ENCODE measurements at regions not wholly inside any gene's neighbourhood (a gene's known extent, or its start where the extent isn't known, plus 50 kb on each side); places are given as distances from the start of the nearest gene placed in this dataset.

DNA sequence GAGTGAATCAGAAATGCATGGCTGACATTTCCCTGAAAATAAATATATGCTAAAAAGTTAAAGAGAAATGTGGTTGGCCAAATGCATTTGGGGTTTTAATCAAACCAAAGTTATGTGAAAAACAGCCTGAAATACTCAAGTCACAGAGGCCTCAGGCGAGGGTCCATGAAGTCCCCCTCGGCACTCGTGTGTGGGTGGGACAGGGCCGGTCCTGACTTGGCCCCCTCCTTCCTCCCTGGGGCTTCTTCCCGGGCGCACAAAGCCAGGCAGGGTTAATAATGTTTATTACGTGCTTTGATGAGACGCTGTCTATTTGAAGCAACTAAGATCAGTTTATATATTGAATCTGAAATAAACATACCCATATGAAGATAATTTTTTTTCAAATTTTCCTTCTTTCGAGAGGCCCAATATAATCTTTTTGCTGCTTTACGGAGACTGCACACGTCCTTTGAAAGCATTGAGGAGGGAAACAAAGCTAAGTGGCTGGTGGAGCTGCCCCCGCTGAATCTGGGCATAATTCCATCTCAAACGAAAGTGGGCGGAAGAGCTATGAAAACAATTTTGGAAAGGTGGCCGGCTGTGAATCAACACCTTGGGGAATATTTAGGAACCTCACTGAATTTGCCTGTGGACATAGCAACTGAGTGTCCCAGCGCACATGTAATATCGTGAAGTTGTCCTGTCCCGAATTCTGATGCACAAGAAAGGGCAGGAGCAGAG is 55.8 kb upstream of the SMOC2 start:
- H3K27ac ChIP-seq: no peak overlapping the region
- TF ChIP-seq, protein P1, sequence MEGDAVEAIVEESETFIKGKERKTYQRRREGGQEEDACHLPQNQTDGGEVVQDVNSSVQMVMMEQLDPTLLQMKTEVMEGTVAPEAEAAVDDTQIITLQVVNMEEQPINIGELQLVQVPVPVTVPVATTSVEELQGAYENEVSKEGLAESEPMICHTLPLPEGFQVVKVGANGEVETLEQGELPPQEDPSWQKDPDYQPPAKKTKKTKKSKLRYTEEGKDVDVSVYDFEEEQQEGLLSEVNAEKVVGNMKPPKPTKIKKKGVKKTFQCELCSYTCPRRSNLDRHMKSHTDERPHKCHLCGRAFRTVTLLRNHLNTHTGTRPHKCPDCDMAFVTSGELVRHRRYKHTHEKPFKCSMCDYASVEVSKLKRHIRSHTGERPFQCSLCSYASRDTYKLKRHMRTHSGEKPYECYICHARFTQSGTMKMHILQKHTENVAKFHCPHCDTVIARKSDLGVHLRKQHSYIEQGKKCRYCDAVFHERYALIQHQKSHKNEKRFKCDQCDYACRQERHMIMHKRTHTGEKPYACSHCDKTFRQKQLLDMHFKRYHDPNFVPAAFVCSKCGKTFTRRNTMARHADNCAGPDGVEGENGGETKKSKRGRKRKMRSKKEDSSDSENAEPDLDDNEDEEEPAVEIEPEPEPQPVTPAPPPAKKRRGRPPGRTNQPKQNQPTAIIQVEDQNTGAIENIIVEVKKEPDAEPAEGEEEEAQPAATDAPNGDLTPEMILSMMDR (IDR thresholded peaks at IDR 0.05): no peak
- TF ChIP-seq EP300 (IDR thresholded peaks at IDR 0.05) (no peak), POLR2AphosphoS5 (IDR thresholded peaks at IDR 0.05) (no peak), POLR2A (IDR thresholded peaks at IDR 0.05) (no peak)
- no peak for DNase-seq (ENCODE audit: low spot score in 2 of 2)
- H3K4me3 ChIP-seq: no peak overlapping the region
- peaks cover 16% of the 10 kb centered on the region for H3K4me1 ChIP-seq
- H3K36me3 ChIP-seq: no peaks in the 10 kb centered on the region
- peaks cover under 1% of the 10 kb centered on the region for H3K27me3 ChIP-seq
- no peaks in the 10 kb centered on the region for H3K9me3 ChIP-seq
- WGBS: 40% methylated on average over 18 of the region's 18 CpGs

DNA sequence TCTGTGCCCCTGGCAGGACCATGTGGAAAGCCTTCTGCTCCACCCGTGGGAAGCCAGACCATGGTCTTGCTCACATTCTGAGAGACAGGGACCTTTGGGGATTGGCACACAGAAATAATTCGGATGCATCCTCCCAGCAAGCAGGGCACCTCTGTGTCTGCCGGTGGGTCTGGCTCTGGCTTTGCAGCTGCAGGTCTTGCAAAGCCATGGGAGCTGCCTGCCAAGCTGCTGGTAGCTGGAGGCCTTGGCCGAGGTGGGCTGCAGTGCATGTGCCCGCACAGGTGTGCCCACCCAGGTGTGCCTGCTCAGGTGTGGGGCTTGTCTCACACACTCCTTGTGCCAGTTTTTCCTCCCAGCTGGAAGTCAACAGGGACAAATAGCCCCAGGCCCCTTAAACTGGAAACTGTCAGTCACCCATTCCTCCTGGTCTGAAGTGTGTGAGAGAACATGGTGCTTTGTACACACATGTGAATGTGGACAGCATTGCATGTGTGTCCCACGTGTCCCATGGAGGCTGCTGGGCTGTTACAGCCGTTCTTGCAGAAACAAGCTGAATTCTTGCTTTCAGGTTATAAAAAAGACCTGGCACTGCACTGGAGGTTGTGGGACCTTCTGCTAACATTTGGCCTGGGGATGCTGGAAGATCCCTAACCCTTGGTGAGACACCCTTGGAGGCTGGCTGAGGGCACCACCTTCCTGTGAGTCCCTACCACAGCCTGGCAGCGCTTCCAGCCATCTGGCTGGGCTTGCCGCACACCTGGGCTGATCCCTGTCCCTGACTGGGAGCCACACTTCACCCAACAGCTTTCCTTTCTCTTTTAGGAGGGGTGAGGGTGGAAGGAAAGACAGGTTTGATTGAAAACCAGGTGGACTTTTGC is 54.9 kb upstream of the SMOC2 start:
- no peak for DNase-seq (ENCODE audit: low spot score in 2 of 2)
- Histone ChIP-seq H3K27me3 (peaks cover 9% of the 10 kb centered on the region), H3K36me3 (no peaks in the 10 kb centered on the region), H3K4me3 (no peak overlapping the region), H3K9me3 (no peaks in the 10 kb centered on the region), H3K4me1 (peaks cover 16% of the 10 kb centered on the region), H3K27ac (no peak overlapping the region)
- 56% methylated on average over 5 of the region's 9 CpGs for WGBS
- TF ChIP-seq POLR2AphosphoS5 (IDR thresholded peaks at IDR 0.05) (no peak), EP300 (IDR thresholded peaks at IDR 0.05) (no peak), POLR2A (IDR thresholded peaks at IDR 0.05) (no peak)
- TF ChIP-seq, protein P1 (IDR thresholded peaks at IDR 0.05): no peak

DNA sequence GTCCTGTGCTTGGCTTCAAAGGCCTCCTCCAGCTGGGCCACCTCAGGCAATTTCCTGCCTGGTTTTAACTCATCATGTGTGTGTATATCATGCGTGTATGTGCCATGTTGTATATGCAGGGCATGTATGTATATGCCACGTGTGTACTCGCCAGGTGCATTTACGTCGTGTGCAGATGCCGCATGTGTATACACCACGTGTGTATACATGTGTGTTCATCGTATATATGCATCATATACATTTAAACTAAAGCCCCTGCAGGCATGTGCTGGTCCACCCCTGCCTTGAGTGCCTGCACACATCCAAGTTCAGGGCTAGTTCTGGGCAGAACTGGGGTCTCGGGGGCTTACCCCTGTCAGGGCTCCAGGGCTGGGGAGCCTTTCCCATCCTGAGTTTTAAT is 54.0 kb upstream of the SMOC2 start:
- no peak overlapping the region for H3K27ac ChIP-seq
- no peaks in the 10 kb centered on the region for H3K36me3 ChIP-seq
- no peaks in the 10 kb centered on the region for H3K9me3 ChIP-seq
- WGBS: 86% methylated on average over 9 of the region's 9 CpGs
- TF ChIP-seq, protein P1 (IDR thresholded peaks at IDR 0.05): no peak
- TF ChIP-seq POLR2A (IDR thresholded peaks at IDR 0.05) (no peak), EP300 (IDR thresholded peaks at IDR 0.05) (no peak), POLR2AphosphoS5 (IDR thresholded peaks at IDR 0.05) (no peak)
- DNase-seq (ENCODE audit: low spot score in 2 of 2): no peak
- peaks cover 16% of the 10 kb centered on the region for H3K4me1 ChIP-seq
- no peak overlapping the region for H3K4me3 ChIP-seq
- peaks cover 9% of the 10 kb centered on the region for H3K27me3 ChIP-seq

DNA sequence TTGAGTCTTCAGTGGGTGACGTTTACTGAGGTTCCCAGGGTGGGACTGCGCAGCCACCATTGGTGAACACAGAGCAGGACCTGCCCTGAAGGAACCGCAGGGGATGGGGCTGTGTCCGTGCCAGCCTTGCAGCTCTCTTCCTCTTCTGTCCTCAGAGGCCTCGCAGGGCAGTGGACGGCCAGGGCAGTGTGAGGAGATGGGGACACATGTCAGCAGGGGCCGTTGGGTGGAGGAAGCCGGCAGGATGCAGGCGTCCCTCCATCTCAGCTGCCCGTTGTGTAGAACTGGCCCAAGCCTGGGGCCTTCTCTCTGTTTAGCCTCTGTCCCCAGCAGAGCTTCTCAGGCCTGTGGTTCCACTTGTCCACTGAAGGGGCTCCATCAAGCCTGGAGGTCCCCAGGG is 53.6 kb upstream of the SMOC2 start:
- DNase-seq (ENCODE audit: low spot score in 2 of 2): no peak
- Histone ChIP-seq H3K27ac (no peak overlapping the region), H3K9me3 (no peaks in the 10 kb centered on the region), H3K36me3 (no peaks in the 10 kb centered on the region), H3K4me3 (no peak overlapping the region), H3K4me1 (peaks cover 16% of the 10 kb centered on the region), H3K27me3 (peaks cover 9% of the 10 kb centered on the region)
- TF ChIP-seq EP300 (IDR thresholded peaks at IDR 0.05) (no peak), POLR2A (IDR thresholded peaks at IDR 0.05) (no peak)
- TF ChIP-seq, protein P1 (IDR thresholded peaks at IDR 0.05): no peak
- WGBS: 100% methylated on average over 4 of the region's 10 CpGs

DNA sequence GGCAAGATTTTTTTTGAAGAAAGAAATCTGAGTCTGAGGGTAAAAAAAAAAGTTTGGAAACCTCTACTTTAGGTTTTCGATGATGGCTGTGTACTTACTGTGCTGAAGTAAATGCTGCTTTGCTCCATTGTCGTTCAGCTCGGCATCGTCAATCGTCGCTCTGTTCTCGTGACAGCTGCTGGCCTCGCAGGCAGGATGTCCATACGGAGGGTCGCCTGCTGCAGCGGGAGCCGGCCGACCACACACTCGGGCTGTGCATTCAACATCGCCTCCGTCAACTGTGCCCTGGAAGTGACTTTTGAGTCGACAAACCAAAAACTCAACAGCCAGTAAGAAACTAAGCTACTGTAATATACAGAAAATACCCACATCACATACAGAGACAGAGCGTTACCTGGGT is 53.1 kb upstream of the SMOC2 start:
- no peaks in the 10 kb centered on the region for H3K9me3 ChIP-seq
- TF ChIP-seq, protein P1 (IDR thresholded peaks at IDR 0.05): no peak
- TF ChIP-seq POLR2A (IDR thresholded peaks at IDR 0.05): no peak
- H3K27ac ChIP-seq: no peak overlapping the region
- H3K36me3 ChIP-seq: no peaks in the 10 kb centered on the region
- WGBS: 94% methylated on average over 18 of the region's 18 CpGs
- no peak overlapping the region for H3K4me3 ChIP-seq
- no peak for DNase-seq (ENCODE audit: low spot score in 2 of 2)
- peaks cover 9% of the 10 kb centered on the region for H3K27me3 ChIP-seq
- H3K4me1 ChIP-seq: peaks cover 16% of the 10 kb centered on the region
